Astrocyte of the spinal cord (primary cell): ENCODE measurements at regions not wholly inside any gene's neighbourhood (a gene's known extent, or its start where the extent isn't known, plus 50 kb on each side); places are given as distances from the start of the nearest gene placed in this dataset.

ENCODE experiments used
- DNase-seq: peaks from one replicate; pipeline ENCODE4 v3.0.0; 2011; ENCODE audit warnings: low read depth, low spot score
- H3K4me3 ChIP-seq: 2 replicates; pipeline ENCODE4 v1.5.1; 2011; ENCODE audit warnings: low read depth, mild to moderate bottlenecking, low read length, moderate library complexity
- in situ Hi-C: cut with HindIII; loops from 2 replicates; pipeline ENCODE4 v1.10.0; 2017; ENCODE audit warnings: low sequenced_read_pairs
- TF ChIP-seq, protein P1 (sequence below): IDR thresholded peaks from 2 replicates; pipeline ENCODE4 v1.5.1; 2012; ENCODE audit warnings: low read depth, mild to moderate bottlenecking, low read length, inconsistent platforms

DNA sequence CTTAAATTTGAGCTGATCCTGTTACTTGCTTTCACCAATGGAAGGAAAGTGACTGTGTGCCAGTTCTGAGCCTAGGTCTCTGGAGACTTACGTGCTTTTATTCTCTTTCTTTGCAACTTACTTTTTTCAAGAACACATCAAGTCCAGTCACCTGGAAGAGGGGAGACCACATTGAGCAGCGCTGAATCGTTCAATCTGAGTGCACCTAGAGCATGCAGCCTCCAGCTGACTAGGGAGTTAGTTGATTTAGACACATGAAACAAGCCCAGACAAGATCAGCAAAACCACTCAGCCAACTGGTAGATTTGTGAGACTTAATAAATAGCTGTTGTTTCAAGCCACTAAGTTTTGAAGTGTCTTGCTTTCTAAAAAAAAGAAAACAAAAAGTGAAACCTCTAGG, 1014.8 kb upstream of the FBXO33 start:
- in situ Hi-C loops, result no loop called here
- DNase-seq, result no peak
- TF ChIP-seq, protein P1, sequence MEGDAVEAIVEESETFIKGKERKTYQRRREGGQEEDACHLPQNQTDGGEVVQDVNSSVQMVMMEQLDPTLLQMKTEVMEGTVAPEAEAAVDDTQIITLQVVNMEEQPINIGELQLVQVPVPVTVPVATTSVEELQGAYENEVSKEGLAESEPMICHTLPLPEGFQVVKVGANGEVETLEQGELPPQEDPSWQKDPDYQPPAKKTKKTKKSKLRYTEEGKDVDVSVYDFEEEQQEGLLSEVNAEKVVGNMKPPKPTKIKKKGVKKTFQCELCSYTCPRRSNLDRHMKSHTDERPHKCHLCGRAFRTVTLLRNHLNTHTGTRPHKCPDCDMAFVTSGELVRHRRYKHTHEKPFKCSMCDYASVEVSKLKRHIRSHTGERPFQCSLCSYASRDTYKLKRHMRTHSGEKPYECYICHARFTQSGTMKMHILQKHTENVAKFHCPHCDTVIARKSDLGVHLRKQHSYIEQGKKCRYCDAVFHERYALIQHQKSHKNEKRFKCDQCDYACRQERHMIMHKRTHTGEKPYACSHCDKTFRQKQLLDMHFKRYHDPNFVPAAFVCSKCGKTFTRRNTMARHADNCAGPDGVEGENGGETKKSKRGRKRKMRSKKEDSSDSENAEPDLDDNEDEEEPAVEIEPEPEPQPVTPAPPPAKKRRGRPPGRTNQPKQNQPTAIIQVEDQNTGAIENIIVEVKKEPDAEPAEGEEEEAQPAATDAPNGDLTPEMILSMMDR, result no peak
- H3K4me3 ChIP-seq, result no peak overlapping the region

DNA sequence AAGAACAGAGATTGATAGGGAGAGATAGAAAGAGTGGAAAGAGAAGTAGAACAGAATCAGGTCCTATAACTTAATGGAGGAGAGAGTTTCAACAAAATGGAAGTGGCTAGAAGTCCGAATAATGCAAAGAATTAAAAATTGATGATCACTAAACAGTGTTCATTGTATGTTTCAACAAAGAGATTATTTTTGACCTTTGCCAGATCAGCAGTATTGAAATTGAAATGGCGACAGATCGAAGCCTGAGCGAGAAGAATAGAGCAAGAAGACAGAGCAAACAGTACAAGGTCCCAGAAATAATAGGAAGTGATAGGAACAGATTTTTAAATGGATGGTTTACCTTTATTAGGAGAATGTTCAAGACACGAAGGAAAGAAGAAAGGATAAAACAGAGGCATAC, 1012.8 kb upstream of the FBXO33 start:
- no peak for DNase-seq
- H3K4me3 ChIP-seq, result no peak overlapping the region
- in situ Hi-C loops, result no loop called here
- TF ChIP-seq, protein P1, result no peak

DNA sequence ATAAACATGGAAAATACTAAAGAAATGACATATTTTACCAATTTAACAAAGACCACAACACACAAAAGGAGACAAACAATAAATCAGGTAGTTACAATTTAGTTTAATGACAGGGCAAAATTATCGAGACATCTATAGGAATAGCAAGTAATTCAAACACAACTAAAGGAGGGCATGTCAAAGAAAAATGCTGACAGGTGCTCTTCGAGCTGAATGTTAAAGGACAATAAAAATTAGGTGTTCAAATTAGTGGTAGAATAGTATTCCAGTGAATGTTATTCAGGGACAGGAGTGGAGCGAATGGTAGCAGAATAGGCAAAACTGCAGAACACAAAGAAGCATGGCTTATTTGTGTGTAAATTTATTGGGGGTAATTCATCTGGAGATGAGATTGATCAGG, 1004.3 kb upstream of the FBXO33 start:
- no peak for DNase-seq
- TF ChIP-seq, protein P1, result no peak
- H3K4me3 ChIP-seq, result no peak overlapping the region
- in situ Hi-C loops, result no loop called here

DNA sequence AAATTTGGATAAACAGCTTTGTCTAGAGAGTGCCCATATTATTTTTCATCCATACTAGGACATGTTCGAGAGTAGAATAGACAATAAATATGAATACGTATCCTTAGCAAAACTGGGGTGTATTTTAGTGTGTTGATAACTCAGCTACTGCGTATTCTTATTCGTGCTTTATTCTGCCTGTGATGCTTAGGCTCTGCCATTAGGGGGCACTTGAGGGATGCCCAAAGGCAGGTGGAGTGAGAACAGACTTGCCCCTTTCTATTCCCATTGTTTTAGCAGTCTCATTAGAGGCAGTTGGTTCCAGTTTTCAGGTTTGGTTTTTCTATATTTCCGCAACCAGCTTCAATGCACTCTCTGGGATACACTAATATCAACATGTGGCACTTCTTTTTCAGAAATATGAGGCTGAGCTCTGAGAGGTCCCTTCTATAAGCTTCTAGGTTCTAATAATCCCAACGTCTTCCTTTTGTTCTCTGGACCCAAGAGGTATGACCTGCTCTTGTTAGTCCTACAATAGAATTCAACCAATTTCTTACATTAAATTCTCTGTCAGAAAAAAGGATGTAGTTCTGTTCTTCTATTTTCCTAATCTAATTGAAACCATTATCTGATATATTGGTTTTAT, 985.7 kb upstream of the FBXO33 start:
- TF ChIP-seq, protein P1, result peak; percentile 36
- in situ Hi-C loops, result no loop called here
- H3K4me3 ChIP-seq, result no peak overlapping the region
- no peak for DNase-seq

DNA sequence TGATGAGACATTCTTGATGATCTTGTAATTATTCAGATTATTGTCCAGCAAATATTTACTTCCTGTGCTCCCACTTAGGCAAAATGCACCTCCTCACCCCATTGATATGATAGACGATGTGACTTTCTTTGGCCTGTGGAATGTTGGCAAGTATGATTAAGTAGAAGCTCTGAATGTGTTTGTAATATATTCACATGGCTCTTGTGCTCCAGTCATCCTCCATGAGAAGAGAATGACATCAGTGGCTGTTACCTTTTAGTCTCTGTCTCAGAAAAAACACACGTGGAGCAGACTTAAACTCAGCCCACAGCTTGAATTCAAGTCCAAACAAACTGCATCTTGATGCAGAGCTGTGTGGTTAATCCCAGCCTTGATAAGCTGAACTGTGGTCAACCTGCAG, 984.3 kb upstream of the FBXO33 start:
- DNase-seq, result no peak
- no peak overlapping the region for H3K4me3 ChIP-seq
- in situ Hi-C loops, result no loop called here
- TF ChIP-seq, protein P1, result no peak

DNA sequence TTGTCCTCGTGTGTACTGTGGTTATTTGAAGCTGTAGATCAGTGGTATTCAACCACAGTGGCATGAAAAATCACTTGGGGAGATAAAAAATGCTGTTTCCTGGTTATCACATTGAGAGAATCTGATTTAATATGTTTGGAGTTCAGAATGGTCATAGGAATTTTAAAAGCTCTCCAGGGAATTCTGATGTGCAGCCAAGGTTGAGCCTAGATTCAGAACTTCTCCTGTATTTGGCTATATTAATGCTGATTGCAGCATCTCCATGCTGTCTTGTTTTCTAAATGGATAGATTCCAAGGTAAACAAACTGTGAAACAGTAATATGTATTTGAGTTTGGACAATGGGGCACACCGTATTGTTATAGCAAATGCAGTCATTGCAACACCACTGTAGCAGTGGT, 982.2 kb upstream of the FBXO33 start:
- TF ChIP-seq, protein P1, result no peak
- in situ Hi-C loops, result no loop called here
- no peak for DNase-seq
- no peak overlapping the region for H3K4me3 ChIP-seq

DNA sequence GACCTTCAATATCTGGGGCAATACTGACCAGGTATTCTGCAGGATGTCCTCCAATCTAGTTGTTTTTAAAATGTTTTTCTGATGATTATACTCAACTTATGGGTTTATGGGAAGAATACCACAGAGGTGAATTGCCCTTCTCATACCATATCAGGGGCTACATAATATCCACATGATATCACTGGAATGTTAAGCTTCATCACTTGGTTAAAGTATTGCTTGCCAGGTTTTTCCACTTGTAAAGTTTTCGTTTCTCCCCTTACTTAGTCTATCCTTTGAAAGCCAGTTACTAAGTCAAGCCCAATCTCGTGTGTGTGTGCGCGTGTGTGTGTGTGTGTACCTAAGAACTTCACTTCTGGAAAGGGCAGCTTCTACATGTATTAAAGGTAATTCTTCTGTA, 980.9 kb upstream of the FBXO33 start:
- TF ChIP-seq, protein P1, result no peak
- in situ Hi-C loops, result no loop called here
- DNase-seq, result no peak
- no peak overlapping the region for H3K4me3 ChIP-seq
